ENCODE measurements at regions not wholly inside any gene's neighbourhood (a gene's known extent, or its start where the extent isn't known, plus 50 kb on each side); places are given as distances from the start of the nearest gene placed in this dataset.

- ChIA-PET CTCF (ENCODE audit: low intra/inter-chr PET ratio, low total read pairs) (no interaction called here), POLR2A (no interaction called here)
- 5% methylated on average over 7 of the region's 7 CpGs for WGBS (ENCODE audit: low lambda C conversion rate)
- Histone ChIP-seq H3K9ac (ENCODE audit: insufficient read depth, low read depth, low read length) (no peak overlapping the region), H3K4me3 (replicated peaks in 1 of 3; ENCODE audit: insufficient read depth in 1 of 3, low read depth in 2 of 3, low read length in 3 of 3) (no peak overlapping the region), H3K27ac (ENCODE audit: extremely low read length, insufficient read depth, low read length) (no peak overlapping the region), H2AFZ (ENCODE audit: low read length) (no peak overlapping the region), H3K9me3 (ENCODE audit: low read length) (no peaks in the 10 kb centered on the region), H3K27me3 (ENCODE audit: control insufficient read depth in 1 of 2, insufficient read depth in 2 of 2, low read length in 2 of 2) (no peaks in the 10 kb centered on the region; a peak in 1 of 5 replicates), H4K20me1 (ENCODE audit: insufficient read depth, low read length) (no peaks in the 10 kb centered on the region), H3K4me2 (ENCODE audit: low read depth, low read length) (no peak overlapping the region), H3K4me1 (ENCODE audit: insufficient read depth, low read length) (no peaks in the 10 kb centered on the region), H3K79me2 (ENCODE audit: insufficient read depth, low read length) (no peaks in the 10 kb centered on the region), H3K36me3 (replicated peaks in 1 of 2; ENCODE audit: control insufficient read depth in 1 of 2, insufficient read depth in 2 of 2, low read length in 2 of 2) (no peaks in the 10 kb centered on the region)
- intact Hi-C loops (cut with micrococcal nuclease; ENCODE audit: unreplicated experiment) (no loop called here), in situ Hi-C loops (cut with HindIII; ENCODE audit: extremely low pct_ligation_motif_present, low pct_unique_long_range_greater_than_20kb) (no loop called here)
- ATAC-seq (no peak), FAIRE-seq (no peak), DNase-seq (ENCODE audit: low spot score) (no peak)
- BruUV-seq (replicated peaks): no TSS peak
- no peak for TF ChIP-seq ZNF572 (CRISPR knock-in tag; IDR thresholded peaks at IDR 0.05)
- TF ChIP-seq SETDB1 (CRISPR knock-in tag; IDR thresholded peaks at IDR 0.05; ENCODE audit: borderline replicate concordance): no peak
- no peak for TF ChIP-seq RELA (CRISPR knock-in tag; IDR thresholded peaks at IDR 0.05)
- TF ChIP-seq, protein P1, sequence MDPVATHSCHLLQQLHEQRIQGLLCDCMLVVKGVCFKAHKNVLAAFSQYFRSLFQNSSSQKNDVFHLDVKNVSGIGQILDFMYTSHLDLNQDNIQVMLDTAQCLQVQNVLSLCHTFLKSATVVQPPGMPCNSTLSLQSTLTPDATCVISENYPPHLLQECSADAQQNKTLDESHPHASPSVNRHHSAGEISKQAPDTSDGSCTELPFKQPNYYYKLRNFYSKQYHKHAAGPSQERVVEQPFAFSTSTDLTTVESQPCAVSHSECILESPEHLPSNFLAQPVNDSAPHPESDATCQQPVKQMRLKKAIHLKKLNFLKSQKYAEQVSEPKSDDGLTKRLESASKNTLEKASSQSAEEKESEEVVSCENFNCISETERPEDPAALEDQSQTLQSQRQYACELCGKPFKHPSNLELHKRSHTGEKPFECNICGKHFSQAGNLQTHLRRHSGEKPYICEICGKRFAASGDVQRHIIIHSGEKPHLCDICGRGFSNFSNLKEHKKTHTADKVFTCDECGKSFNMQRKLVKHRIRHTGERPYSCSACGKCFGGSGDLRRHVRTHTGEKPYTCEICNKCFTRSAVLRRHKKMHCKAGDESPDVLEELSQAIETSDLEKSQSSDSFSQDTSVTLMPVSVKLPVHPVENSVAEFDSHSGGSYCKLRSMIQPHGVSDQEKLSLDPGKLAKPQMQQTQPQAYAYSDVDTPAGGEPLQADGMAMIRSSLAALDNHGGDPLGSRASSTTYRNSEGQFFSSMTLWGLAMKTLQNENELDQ (CRISPR knock-in tag; IDR thresholded peaks at IDR 0.05; ENCODE audit: borderline replicate concordance): no peak
- no peak for TF ChIP-seq ZNF558 (CRISPR knock-in tag; IDR thresholded peaks at IDR 0.05; ENCODE audit: borderline replicate concordance)
- no peak for TF ChIP-seq ZNF331 (CRISPR knock-in tag; IDR thresholded peaks at IDR 0.05)
- TF ChIP-seq NBN (conservative IDR thresholded peaks at IDR 0.05): no peak
- TF ChIP-seq MAF1 (CRISPR knock-in tag; IDR thresholded peaks at IDR 0.05; ENCODE audit: borderline replicate concordance): no peak
- TF ChIP-seq ELF4 (CRISPR knock-in tag; IDR thresholded peaks at IDR 0.05; ENCODE audit: borderline replicate concordance): no peak
- TF ChIP-seq FOXA1 (IDR thresholded peaks at IDR 0.05): no peak
- TF ChIP-seq FOXA1 (CRISPR knock-in tag; IDR thresholded peaks at IDR 0.05): no peak
- TF ChIP-seq, protein P2, sequence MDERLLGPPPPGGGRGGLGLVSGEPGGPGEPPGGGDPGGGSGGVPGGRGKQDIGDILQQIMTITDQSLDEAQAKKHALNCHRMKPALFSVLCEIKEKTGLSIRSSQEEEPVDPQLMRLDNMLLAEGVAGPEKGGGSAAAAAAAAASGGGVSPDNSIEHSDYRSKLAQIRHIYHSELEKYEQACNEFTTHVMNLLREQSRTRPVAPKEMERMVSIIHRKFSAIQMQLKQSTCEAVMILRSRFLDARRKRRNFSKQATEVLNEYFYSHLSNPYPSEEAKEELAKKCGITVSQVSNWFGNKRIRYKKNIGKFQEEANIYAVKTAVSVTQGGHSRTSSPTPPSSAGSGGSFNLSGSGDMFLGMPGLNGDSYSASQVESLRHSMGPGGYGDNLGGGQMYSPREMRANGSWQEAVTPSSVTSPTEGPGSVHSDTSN (CRISPR knock-in tag; IDR thresholded peaks at IDR 0.05): no peak
- no peak for TF ChIP-seq JUN (CRISPR knock-in tag; IDR thresholded peaks at IDR 0.05)
- TF ChIP-seq, protein P3, sequence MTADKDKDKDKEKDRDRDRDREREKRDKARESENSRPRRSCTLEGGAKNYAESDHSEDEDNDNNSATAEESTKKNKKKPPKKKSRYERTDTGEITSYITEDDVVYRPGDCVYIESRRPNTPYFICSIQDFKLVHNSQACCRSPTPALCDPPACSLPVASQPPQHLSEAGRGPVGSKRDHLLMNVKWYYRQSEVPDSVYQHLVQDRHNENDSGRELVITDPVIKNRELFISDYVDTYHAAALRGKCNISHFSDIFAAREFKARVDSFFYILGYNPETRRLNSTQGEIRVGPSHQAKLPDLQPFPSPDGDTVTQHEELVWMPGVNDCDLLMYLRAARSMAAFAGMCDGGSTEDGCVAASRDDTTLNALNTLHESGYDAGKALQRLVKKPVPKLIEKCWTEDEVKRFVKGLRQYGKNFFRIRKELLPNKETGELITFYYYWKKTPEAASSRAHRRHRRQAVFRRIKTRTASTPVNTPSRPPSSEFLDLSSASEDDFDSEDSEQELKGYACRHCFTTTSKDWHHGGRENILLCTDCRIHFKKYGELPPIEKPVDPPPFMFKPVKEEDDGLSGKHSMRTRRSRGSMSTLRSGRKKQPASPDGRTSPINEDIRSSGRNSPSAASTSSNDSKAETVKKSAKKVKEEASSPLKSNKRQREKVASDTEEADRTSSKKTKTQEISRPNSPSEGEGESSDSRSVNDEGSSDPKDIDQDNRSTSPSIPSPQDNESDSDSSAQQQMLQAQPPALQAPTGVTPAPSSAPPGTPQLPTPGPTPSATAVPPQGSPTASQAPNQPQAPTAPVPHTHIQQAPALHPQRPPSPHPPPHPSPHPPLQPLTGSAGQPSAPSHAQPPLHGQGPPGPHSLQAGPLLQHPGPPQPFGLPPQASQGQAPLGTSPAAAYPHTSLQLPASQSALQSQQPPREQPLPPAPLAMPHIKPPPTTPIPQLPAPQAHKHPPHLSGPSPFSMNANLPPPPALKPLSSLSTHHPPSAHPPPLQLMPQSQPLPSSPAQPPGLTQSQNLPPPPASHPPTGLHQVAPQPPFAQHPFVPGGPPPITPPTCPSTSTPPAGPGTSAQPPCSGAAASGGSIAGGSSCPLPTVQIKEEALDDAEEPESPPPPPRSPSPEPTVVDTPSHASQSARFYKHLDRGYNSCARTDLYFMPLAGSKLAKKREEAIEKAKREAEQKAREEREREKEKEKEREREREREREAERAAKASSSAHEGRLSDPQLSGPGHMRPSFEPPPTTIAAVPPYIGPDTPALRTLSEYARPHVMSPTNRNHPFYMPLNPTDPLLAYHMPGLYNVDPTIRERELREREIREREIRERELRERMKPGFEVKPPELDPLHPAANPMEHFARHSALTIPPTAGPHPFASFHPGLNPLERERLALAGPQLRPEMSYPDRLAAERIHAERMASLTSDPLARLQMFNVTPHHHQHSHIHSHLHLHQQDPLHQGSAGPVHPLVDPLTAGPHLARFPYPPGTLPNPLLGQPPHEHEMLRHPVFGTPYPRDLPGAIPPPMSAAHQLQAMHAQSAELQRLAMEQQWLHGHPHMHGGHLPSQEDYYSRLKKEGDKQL (CRISPR knock-in tag; IDR thresholded peaks at IDR 0.05; ENCODE audit: low read depth): no peak
- TF ChIP-seq, protein P4, sequence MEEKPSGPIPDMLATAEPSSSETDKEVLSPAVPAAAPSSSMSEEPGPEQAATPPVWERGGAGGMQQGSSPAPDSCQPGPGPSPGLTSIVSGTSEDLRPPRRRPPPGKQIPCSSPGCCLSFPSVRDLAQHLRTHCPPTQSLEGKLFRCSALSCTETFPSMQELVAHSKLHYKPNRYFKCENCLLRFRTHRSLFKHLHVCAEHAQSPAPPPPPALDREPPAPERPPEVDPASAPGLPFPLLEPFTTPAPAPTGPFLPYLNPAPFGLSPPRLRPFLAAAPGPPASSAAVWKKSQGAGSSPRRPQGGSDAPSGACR (CRISPR knock-in tag; IDR thresholded peaks at IDR 0.05): no peak
- no peak for TF ChIP-seq ZBTB7A (CRISPR knock-in tag; IDR thresholded peaks at IDR 0.05)
Measured at GRCh38 chr16:74100395-74101326, 196.0 kb upstream of the PSMD7 start.

All from HepG2 (cell line).